ENCODE measurements at regions not wholly inside any gene's neighbourhood (a gene's known extent, or its start where the extent isn't known, plus 50 kb on each side); places are given as distances from the start of the nearest gene placed in this dataset.

- no peak for DNase-seq
These were observed 768.9 kb downstream of the SLC4A3 start for GRCh38 chr2:220396287-220396686.

- no peak for DNase-seq
These were observed 782.9 kb downstream of the SLC4A3 start for GRCh38 chr2:220410296-220410695.

- no peak for DNase-seq
These were observed 790.1 kb downstream of the SLC4A3 start for GRCh38 chr2:220417503-220417902.

GRCh38 chr2:220419647-220420046 is 792.2 kb downstream of the SLC4A3 start:
- no peak for DNase-seq

- no peak for DNase-seq
These were observed 793.4 kb downstream of the SLC4A3 start for GRCh38 chr2:220420820-220421219.

- DNase-seq, result no peak
These were observed 795.2 kb downstream of the SLC4A3 start for GRCh38 chr2:220422676-220423075.

GRCh38 chr2:220424561-220424960 is 797.1 kb downstream of the SLC4A3 start:
- no peak for DNase-seq

GRCh38 chr2:220432645-220433044 is 805.2 kb downstream of the SLC4A3 start:
- DNase-seq, result no peak

- DNase-seq, result no peak
These were observed 805.7 kb downstream of the SLC4A3 start for GRCh38 chr2:220433131-220433530.

- no peak for DNase-seq
These were observed 807.0 kb downstream of the SLC4A3 start for GRCh38 chr2:220434385-220434784.

GRCh38 chr2:220437938-220438337 is 810.5 kb downstream of the SLC4A3 start:
- no peak for DNase-seq

GRCh38 chr2:220440731-220441130 is 813.3 kb downstream of the SLC4A3 start:
- no peak for DNase-seq

GRCh38 chr2:220441404-220441803 is 814.0 kb downstream of the SLC4A3 start:
- no peak for DNase-seq

GRCh38 chr2:220442012-220442411 is 814.6 kb downstream of the SLC4A3 start:
- no peak for DNase-seq

- peak in 1 of 58 donors; percentile 33 for DNase-seq
These were observed 818.1 kb downstream of the SLC4A3 start for GRCh38 chr2:220445429-220446105.

- DNase-seq, result peak in 1 of 58 donors; percentile 33
These were observed 818.8 kb downstream of the SLC4A3 start for GRCh38 chr2:220446106-220446712.

GRCh38 chr2:220450846-220451245 is 823.4 kb downstream of the SLC4A3 start:
- peak in 3 of 58 donors; percentile 6 to 29 (median 11) for DNase-seq

GRCh38 chr2:220451438-220451837 is 824.0 kb downstream of the SLC4A3 start:
- DNase-seq, result no peak

- DNase-seq, result peak in 5 of 58 donors; percentile 1 to 49 (median 5)
These were observed 825.1 kb downstream of the SLC4A3 start for GRCh38 chr2:220452561-220452960.

GRCh38 chr2:220455351-220455990 is 828.0 kb downstream of the SLC4A3 start:
- DNase-seq, result peak in 4 of 58 donors; percentile 19 to 68 (median 23)

- no peak for DNase-seq
These were observed 830.6 kb downstream of the SLC4A3 start for GRCh38 chr2:220458051-220458450.

- no peak for DNase-seq
These were observed 833.0 kb downstream of the SLC4A3 start for GRCh38 chr2:220460257-220460985.
